HL-60 (cell line): ENCODE measurements at regions not wholly inside any gene's neighbourhood (a gene's known extent, or its start where the extent isn't known, plus 50 kb on each side); places are given as distances from the start of the nearest gene placed in this dataset.

Source experiments
- DNase-seq, 2 experiments: peaks; one replicate each; pipeline ENCODE4 v3.0.0-alpha.2; 2010 to 2020; ENCODE audit warnings: low read depth in 1 of 2, low spot score in 1 of 2
- H3K27ac ChIP-seq: fragments of 250-450 bp; sonication (Bioruptor Pico); replicated peaks from 2 replicates; pipeline ENCODE4 v1.5.1; 2020; ENCODE audit warnings: mild to moderate bottlenecking, moderate library complexity
- H3K27me3 ChIP-seq: fragments of 250-450 bp; sonication (Bioruptor Pico); 2 replicates; pipeline ENCODE4 v1.5.1; 2021; ENCODE audit warnings: mild to moderate bottlenecking, moderate library complexity; ENCODE audit not compliant: insufficient read depth, poor library complexity, severe bottlenecking
- H3K4me3 ChIP-seq: replicated peaks from 2 replicates; pipeline ENCODE4 v1.5.1; 2011; ENCODE audit warnings: mild to moderate bottlenecking, control low read depth, low read length; ENCODE audit not compliant: insufficient read depth
- CTCF ChIP-seq: IDR thresholded peaks from one replicate; pipeline ENCODE4 v1.5.1; 2011; ENCODE audit warnings: low read length, control low read depth, inconsistent platforms; ENCODE audit not compliant: insufficient read depth
- GABPA ChIP-seq: IDR thresholded peaks from 2 replicates; pipeline ENCODE4 v1.6.1; 2012; ENCODE audit warnings: low read depth
- POLR2AphosphoS5 ChIP-seq: IDR thresholded peaks from 2 replicates; pipeline ENCODE4 v1.6.1; 2012; ENCODE audit warnings: low read depth
- SPI1 ChIP-seq: IDR thresholded peaks from 2 replicates; pipeline ENCODE4 v1.6.1; 2012; ENCODE audit warnings: low read depth, mild to moderate bottlenecking, borderline replicate concordance
- TF ChIP-seq, protein P1 (sequence below): IDR thresholded peaks from 2 replicates; pipeline ENCODE4 v1.6.1; 2012; ENCODE audit warnings: low read depth; ENCODE audit not compliant: insufficient replicate concordance

GRCh38 chr9:12874395-12874794 lies 99.6 kb downstream of the LURAP1L start:
- H3K27ac ChIP-seq, result no peak overlapping the region
- H3K4me3 ChIP-seq, result no peak overlapping the region
- TF ChIP-seq CTCF (no peak), SPI1 (no peak), POLR2AphosphoS5 (no peak), GABPA (no peak)
- TF ChIP-seq, protein P1, sequence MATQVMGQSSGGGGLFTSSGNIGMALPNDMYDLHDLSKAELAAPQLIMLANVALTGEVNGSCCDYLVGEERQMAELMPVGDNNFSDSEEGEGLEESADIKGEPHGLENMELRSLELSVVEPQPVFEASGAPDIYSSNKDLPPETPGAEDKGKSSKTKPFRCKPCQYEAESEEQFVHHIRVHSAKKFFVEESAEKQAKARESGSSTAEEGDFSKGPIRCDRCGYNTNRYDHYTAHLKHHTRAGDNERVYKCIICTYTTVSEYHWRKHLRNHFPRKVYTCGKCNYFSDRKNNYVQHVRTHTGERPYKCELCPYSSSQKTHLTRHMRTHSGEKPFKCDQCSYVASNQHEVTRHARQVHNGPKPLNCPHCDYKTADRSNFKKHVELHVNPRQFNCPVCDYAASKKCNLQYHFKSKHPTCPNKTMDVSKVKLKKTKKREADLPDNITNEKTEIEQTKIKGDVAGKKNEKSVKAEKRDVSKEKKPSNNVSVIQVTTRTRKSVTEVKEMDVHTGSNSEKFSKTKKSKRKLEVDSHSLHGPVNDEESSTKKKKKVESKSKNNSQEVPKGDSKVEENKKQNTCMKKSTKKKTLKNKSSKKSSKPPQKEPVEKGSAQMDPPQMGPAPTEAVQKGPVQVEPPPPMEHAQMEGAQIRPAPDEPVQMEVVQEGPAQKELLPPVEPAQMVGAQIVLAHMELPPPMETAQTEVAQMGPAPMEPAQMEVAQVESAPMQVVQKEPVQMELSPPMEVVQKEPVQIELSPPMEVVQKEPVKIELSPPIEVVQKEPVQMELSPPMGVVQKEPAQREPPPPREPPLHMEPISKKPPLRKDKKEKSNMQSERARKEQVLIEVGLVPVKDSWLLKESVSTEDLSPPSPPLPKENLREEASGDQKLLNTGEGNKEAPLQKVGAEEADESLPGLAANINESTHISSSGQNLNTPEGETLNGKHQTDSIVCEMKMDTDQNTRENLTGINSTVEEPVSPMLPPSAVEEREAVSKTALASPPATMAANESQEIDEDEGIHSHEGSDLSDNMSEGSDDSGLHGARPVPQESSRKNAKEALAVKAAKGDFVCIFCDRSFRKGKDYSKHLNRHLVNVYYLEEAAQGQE, result no peak
- no peaks in the 10 kb centered on the region for H3K27me3 ChIP-seq
- DNase-seq, result no peak

- TF ChIP-seq GABPA (no peak), SPI1 (no peak), CTCF (no peak), POLR2AphosphoS5 (no peak)
- TF ChIP-seq, protein P1, result no peak
Observed at GRCh38 chr9:12875191-12875590, 100.4 kb downstream of the LURAP1L start.

GRCh38 chr9:12876872-12877271 lies 102.1 kb downstream of the LURAP1L start:
- no peaks in the 10 kb centered on the region for H3K27me3 ChIP-seq
- TF ChIP-seq CTCF (no peak), SPI1 (no peak), GABPA (no peak), POLR2AphosphoS5 (no peak)
- TF ChIP-seq, protein P1, result no peak
- H3K27ac ChIP-seq, result no peak overlapping the region
- no peak for DNase-seq
- H3K4me3 ChIP-seq, result no peak overlapping the region

More at GRCh38 chr9:12875191-12875590, 100.4 kb downstream of the LURAP1L start:
- H3K27me3 ChIP-seq, result no peaks in the 10 kb centered on the region
- DNase-seq, result no peak
- no peak overlapping the region for H3K4me3 ChIP-seq
- no peak overlapping the region for H3K27ac ChIP-seq
